MG63 (cell line): ENCODE measurements at regions not wholly inside any gene's neighbourhood (a gene's known extent, or its start where the extent isn't known, plus 50 kb on each side); places are given as distances from the start of the nearest gene placed in this dataset.
"Not testable (repeated sequence)": the region's sequence is repeated elsewhere in the genome, so short reads cannot be mapped to it uniquely, and the experiment has no call there.

Source experiments
- DNase-seq: peaks from one replicate; pipeline ENCODE4 v3.0.0-alpha.2; 2020
- H3K27me3 ChIP-seq: fragments of 250-450 bp; sonication (Bioruptor Pico); 2 replicates; pipeline ENCODE4 v1.5.1; 2020; ENCODE audit warnings: mild to moderate bottlenecking, moderate library complexity
- H3K36me3 ChIP-seq: fragments of 250-450 bp; sonication (Bioruptor Pico); 2 replicates; pipeline ENCODE4 v1.5.1; 2020; ENCODE audit warnings: mild to moderate bottlenecking, moderate library complexity
- H3K4me3 ChIP-seq: fragments of 250-450 bp; sonication (Bioruptor Pico); 2 replicates; pipeline ENCODE4 v1.5.1; 2020; ENCODE audit warnings: mild to moderate bottlenecking, moderate library complexity
- H3K9me3 ChIP-seq: fragments of 250-450 bp; sonication (Bioruptor Pico); 2 replicates; pipeline ENCODE4 v1.5.1; 2020; ENCODE audit warnings: mild to moderate bottlenecking, moderate library complexity

DNA sequence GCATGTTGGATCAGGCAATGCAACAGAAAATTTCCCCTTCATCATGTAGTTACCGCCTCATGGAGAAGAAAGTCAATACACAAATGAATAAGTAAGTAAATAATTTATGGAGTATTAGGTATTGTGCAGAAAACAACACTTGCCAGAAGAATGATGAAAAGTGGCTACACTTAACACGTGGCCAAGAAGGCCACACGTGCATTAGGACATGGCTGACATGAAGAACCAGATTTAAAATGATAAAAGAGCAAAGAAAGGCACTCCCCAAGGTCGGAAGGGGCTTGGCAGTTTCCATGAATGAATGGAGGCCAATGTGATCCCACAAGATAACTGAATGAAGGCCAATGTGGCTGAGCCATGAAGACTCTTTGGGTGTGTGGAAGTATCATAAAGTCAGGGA is 447.2 kb downstream of the DOK5 start:
- DNase-seq: no peak

GRCh38 chr20:54922096-54922495 is 446.7 kb downstream of the DOK5 start:
- H3K4me3 ChIP-seq: no peak overlapping the region
- no peaks in the 10 kb centered on the region; the same call in 1 of the 2 replicates for H3K27me3 ChIP-seq
- H3K9me3 ChIP-seq: no peaks in the 10 kb centered on the region

More for the DNA sequence above, 447.2 kb downstream of the DOK5 start:
- H3K27me3 ChIP-seq: no peaks in the 10 kb centered on the region; the same call in 1 of the 2 replicates
- no peaks in the 10 kb centered on the region for H3K9me3 ChIP-seq
- H3K36me3 ChIP-seq: no peaks in the 10 kb centered on the region
- no peak overlapping the region for H3K4me3 ChIP-seq

GRCh38 chr20:54920491-54920890 is 445.1 kb downstream of the DOK5 start:
- Histone ChIP-seq H3K36me3 (no peaks in the 10 kb centered on the region), H3K27me3 (no peaks in the 10 kb centered on the region; the same call in 1 of the 2 replicates), H3K9me3 (no peaks in the 10 kb centered on the region), H3K4me3 (no peak overlapping the region)
- no peak for DNase-seq

More at GRCh38 chr20:54922096-54922495, 446.7 kb downstream of the DOK5 start:
- no peaks in the 10 kb centered on the region for H3K36me3 ChIP-seq
- DNase-seq: no peak

GRCh38 chr20:54918993-54919392 is 443.6 kb downstream of the DOK5 start:
- not testable (repeated sequence) for DNase-seq, H3K36me3 ChIP-seq, H3K9me3 ChIP-seq, H3K27me3 ChIP-seq, H3K4me3 ChIP-seq

DNA sequence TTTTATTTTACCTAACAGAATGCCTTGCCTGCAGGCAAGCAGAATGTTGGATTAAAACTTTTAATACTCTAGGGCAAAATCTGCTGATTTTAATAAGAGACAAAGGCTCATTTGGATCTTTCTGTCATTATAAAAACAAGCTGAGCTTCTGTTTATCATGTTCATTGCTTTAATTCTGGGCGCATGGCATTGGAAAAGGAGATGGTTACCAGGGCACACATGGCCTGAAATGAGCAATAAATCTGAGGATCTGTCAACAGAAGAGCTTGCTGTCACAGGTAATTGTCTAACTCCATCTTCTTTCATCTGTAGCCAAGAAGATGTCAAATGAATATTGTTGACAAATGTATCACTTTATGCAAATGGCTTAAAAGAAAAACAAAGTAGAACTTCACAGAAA is 439.6 kb downstream of the DOK5 start:
- Histone ChIP-seq H3K36me3 (no peaks in the 10 kb centered on the region), H3K9me3 (no peaks in the 10 kb centered on the region)
- DNase-seq: no peak

GRCh38 chr20:54909702-54910101 is 434.3 kb downstream of the DOK5 start:
- Histone ChIP-seq H3K27me3 (no peaks in the 10 kb centered on the region), H3K4me3 (no peak overlapping the region), H3K9me3 (no peaks in the 10 kb centered on the region), H3K36me3 (no peaks in the 10 kb centered on the region)
- DNase-seq: no peak

More for the DNA sequence above, 439.6 kb downstream of the DOK5 start:
- Histone ChIP-seq H3K4me3 (no peak overlapping the region), H3K27me3 (no peaks in the 10 kb centered on the region)

DNA sequence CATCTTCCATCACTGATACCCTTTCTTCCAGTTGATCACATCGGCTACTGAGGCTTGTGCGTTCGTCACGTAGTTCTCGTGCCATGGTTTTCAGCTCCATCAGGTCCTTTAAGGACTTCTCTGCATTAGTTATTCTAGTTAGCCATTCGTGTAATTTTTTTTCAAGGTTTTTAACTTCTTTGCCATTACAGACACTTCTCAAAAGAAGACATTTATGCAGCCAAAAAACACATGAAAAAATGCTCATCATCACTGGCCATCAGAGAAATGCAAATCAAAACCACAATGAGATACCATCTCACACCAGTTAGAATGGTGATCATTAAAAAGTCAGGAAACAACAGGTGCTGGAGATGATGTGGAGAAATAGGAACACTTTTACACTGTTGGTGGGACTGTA is 430.7 kb downstream of the DOK5 start:
- not testable (repeated sequence) for H3K27me3 ChIP-seq, H3K36me3 ChIP-seq, DNase-seq, H3K4me3 ChIP-seq, H3K9me3 ChIP-seq

DNA sequence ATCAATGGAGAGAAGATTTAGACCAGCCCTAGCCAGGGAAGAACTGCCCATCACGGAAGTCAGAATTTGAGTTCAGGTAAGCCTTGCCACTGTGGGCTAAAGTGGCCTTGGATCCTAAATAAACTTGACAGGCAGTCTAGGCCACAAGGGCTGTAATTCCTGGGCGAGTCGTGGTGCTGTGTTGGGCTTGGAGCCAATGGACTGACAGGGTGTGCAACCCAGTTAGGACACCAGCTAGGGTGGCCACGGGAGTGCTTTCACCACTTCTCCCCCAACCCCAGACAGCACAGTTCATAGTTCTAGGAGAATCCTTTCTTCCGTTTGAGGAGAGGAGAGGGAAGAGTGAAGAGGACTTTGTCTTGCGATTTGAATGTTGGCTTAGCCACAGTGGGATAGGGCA is 422.4 kb downstream of the DOK5 start:
- DNase-seq: no peak
- no peaks in the 10 kb centered on the region for H3K36me3 ChIP-seq
- no peaks in the 10 kb centered on the region for H3K27me3 ChIP-seq
- H3K9me3 ChIP-seq: no peaks in the 10 kb centered on the region; the same call in 1 of the 2 replicates
- H3K4me3 ChIP-seq: no peak overlapping the region

DNA sequence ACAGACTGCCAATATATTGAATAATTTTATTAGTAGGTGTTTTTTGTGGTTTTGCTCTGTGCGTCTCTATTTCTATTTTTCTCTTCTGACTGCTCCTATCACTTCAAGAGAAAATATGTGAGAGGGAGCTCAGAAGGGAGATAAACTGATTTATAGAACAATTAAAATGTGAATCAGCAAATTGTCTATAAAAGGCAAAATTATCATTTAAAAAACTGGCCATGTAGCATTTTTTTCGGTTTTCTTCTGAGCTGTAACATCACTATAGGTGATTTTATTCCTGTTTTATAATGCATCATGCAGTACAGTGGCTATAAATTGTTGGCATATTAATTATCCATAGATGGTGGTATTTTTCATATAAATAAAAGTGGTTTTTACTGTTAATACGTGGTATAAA is 416.5 kb downstream of the DOK5 start:
- DNase-seq: no peak
- H3K9me3 ChIP-seq: no peaks in the 10 kb centered on the region
- H3K27me3 ChIP-seq: no peaks in the 10 kb centered on the region
- no peaks in the 10 kb centered on the region for H3K36me3 ChIP-seq
- no peak overlapping the region for H3K4me3 ChIP-seq

DNA sequence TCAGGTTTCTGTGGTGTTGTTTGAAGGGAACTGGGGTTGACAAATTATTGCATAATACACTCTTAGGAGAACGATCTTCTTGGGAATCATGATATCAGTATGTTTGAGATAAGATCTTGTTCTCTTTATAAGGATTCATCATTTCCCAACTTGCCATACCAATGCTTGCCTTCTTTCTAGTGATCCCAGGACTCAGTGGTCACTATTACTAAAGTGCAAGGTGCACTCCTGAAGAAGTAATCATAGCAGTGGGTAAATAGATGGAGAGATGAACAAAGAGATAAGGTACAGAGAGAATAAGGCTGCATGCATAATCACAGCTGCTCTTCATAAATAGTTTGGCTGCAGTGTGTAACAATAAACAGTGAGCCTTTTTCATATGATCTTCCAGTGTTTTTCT is 404.0 kb downstream of the DOK5 start:
- Histone ChIP-seq H3K9me3 (no peaks in the 10 kb centered on the region), H3K27me3 (no peaks in the 10 kb centered on the region), H3K4me3 (no peak overlapping the region), H3K36me3 (no peaks in the 10 kb centered on the region)
- DNase-seq: no peak

- Histone ChIP-seq H3K4me3 (no peak overlapping the region), H3K27me3 (no peaks in the 10 kb centered on the region), H3K9me3 (no peaks in the 10 kb centered on the region), H3K36me3 (no peaks in the 10 kb centered on the region)
- no peak for DNase-seq
Observed at GRCh38 chr20:54875307-54875706, 399.9 kb downstream of the DOK5 start.

- no peak for DNase-seq
- Histone ChIP-seq H3K9me3 (no peaks in the 10 kb centered on the region), H3K4me3 (no peak overlapping the region), H3K27me3 (no peaks in the 10 kb centered on the region), H3K36me3 (no peaks in the 10 kb centered on the region)
Observed at GRCh38 chr20:54874718-54875117, 399.3 kb downstream of the DOK5 start.

- Histone ChIP-seq H3K4me3 (no peak overlapping the region), H3K36me3 (no peaks in the 10 kb centered on the region), H3K9me3 (no peaks in the 10 kb centered on the region), H3K27me3 (0 out of 2 replicates have a peak, but pooled peaks cover 2% of the 10 kb centered on the region)
- no peak for DNase-seq
Observed at GRCh38 chr20:54872440-54872839, 397.0 kb downstream of the DOK5 start.

DNA sequence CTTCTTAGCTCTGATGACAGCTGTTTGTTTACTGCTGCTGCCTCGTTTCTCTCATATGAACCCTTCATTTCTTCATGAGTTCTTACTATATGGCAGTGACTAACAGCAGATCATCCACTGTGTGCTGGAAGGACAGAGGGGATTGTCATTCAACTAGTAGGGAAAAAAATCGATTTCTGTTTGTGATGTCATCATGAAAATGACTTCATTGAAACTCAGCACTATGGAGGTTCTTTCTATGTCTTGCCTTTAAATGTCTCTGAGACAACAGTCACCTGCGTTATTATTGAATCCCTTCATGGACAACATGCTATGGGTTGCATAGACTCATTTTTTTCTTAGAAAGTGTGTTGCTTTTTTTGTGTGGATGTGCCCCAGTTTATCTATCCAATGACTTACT is 394.4 kb downstream of the DOK5 start:
- DNase-seq: no peak

DNA sequence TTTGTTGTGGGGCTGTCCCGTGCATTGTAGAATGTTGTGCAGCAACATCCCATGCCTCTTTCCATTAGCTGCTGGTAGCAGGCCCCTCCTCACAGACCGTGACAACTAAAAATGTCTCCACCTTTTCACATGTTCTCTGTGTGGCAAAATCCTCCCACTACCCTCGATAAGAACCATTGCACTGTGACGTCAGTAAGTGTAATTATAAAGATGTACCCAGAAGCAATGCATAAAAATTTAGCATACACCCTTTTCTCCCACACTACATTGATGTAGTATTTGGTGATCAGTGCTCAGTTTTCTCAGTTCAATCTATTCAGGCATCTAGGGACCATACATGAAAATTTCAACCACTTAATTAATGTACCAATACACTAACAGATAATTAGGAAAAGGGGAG is 389.9 kb downstream of the DOK5 start:
- Histone ChIP-seq H3K9me3 (no peaks in the 10 kb centered on the region), H3K27me3 (0 out of 2 replicates have a peak, but pooled peaks cover 2% of the 10 kb centered on the region), H3K4me3 (no peak overlapping the region), H3K36me3 (no peaks in the 10 kb centered on the region)
- no peak for DNase-seq

More for the DNA sequence above, 394.4 kb downstream of the DOK5 start:
- Histone ChIP-seq H3K27me3 (0 out of 2 replicates have a peak, but pooled peaks cover 2% of the 10 kb centered on the region), H3K9me3 (no peaks in the 10 kb centered on the region), H3K36me3 (no peaks in the 10 kb centered on the region), H3K4me3 (no peak overlapping the region)

- no peak overlapping the region for H3K4me3 ChIP-seq
- no peak for DNase-seq
- H3K9me3 ChIP-seq: no peaks in the 10 kb centered on the region
- no peaks in the 10 kb centered on the region for H3K36me3 ChIP-seq
- no peaks in the 10 kb centered on the region for H3K27me3 ChIP-seq
Observed at GRCh38 chr20:54860716-54861115, 385.3 kb downstream of the DOK5 start.

DNA sequence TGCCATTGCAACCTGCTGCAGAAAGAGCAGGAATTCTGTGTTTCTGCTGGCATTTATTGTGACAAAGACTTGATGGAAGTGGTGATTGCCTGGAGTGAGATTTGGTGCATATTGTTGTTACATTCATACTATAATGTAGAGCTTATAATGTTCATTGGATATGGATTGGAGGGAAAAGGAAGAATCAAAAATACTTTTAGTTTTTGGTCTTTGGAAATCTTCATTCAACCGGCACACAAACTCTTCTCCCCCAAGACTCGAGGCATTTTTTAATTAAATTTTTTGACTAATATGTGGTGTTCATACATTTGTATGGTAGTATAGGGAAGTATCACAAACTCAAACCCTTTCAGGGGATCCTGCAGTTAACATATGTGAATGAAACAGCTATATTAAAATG is 380.8 kb downstream of the DOK5 start:
- no peaks in the 10 kb centered on the region for H3K36me3 ChIP-seq
- H3K9me3 ChIP-seq: no peaks in the 10 kb centered on the region
- H3K27me3 ChIP-seq: no peaks in the 10 kb centered on the region
- no peak overlapping the region for H3K4me3 ChIP-seq
- DNase-seq: no peak

GRCh38 chr20:54849741-54850140 is 374.3 kb downstream of the DOK5 start:
- Histone ChIP-seq H3K36me3 (no peaks in the 10 kb centered on the region), H3K9me3 (no peaks in the 10 kb centered on the region), H3K27me3 (peaks cover 2% of the 10 kb centered on the region; the same call in 1 of the 2 replicates), H3K4me3 (no peak overlapping the region)
- no peak for DNase-seq
